ENCODE measurements at regions not wholly inside any gene's neighbourhood (a gene's known extent, or its start where the extent isn't known, plus 50 kb on each side); places are given as distances from the start of the nearest gene placed in this dataset.

DNA sequence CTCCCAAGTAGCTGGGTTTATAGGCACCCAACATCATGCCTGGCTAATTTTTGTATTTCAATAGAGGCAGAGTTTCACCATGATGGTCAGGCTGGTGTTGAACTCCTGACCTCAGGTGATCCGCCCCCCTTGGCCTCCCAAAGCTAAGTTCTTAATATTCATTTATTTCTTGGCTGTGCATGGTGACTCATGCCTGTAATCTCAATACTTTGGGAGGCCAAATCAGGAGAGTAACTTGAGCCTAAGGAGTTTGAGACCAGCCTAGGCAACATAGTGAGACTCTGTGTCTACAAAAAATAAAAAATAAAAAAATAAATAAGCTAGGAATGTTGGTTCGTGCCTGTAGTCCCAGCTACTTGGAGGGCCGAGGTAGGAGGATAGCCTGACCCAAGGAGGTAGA lies 587.1 kb upstream of the FTMT start:
- Histone ChIP-seq H3K36me3 (ENCODE audit: insufficient read depth, low read length) (no peaks in the 10 kb centered on the region), H3K27ac (ENCODE audit: low read length) (no peak overlapping the region), H3K27me3 (ENCODE audit: insufficient read depth, low read length, poor library complexity) (no peaks in the 10 kb centered on the region), H2AFZ (ENCODE audit: low read depth, low read length) (no peak overlapping the region), H3K4me2 (ENCODE audit: insufficient read depth, low read length) (no peak overlapping the region), H4K20me1 (ENCODE audit: insufficient read depth, low read length) (no peaks in the 10 kb centered on the region), H3K4me3 (ENCODE audit: low read depth in 1 of 2, low read length in 2 of 2) (no peak overlapping the region), H3K9ac (ENCODE audit: low read depth, low read length) (no peak overlapping the region), H3K4me1 (ENCODE audit: insufficient read depth, low read length) (no peaks in the 10 kb centered on the region), H3K9me3 (ENCODE audit: insufficient read depth, low read length, severe bottlenecking) (no peaks in the 10 kb centered on the region), H3K79me2 (ENCODE audit: insufficient read depth, low read length) (no peaks in the 10 kb centered on the region)
- TF ChIP-seq, protein P1, sequence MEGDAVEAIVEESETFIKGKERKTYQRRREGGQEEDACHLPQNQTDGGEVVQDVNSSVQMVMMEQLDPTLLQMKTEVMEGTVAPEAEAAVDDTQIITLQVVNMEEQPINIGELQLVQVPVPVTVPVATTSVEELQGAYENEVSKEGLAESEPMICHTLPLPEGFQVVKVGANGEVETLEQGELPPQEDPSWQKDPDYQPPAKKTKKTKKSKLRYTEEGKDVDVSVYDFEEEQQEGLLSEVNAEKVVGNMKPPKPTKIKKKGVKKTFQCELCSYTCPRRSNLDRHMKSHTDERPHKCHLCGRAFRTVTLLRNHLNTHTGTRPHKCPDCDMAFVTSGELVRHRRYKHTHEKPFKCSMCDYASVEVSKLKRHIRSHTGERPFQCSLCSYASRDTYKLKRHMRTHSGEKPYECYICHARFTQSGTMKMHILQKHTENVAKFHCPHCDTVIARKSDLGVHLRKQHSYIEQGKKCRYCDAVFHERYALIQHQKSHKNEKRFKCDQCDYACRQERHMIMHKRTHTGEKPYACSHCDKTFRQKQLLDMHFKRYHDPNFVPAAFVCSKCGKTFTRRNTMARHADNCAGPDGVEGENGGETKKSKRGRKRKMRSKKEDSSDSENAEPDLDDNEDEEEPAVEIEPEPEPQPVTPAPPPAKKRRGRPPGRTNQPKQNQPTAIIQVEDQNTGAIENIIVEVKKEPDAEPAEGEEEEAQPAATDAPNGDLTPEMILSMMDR (IDR thresholded peaks at IDR 0.05; ENCODE audit: borderline replicate concordance, extremely low read depth, low read length, poor library complexity, severe bottlenecking), result no peak
- TF ChIP-seq EZH2 (IDR thresholded peaks at IDR 0.05; ENCODE audit: borderline replicate concordance, low read depth, low read length, severe bottlenecking), result no peak
- DNase-seq (no peak), ATAC-seq (ENCODE audit: insufficient read depth, low read depth) (no peak)

DNA sequence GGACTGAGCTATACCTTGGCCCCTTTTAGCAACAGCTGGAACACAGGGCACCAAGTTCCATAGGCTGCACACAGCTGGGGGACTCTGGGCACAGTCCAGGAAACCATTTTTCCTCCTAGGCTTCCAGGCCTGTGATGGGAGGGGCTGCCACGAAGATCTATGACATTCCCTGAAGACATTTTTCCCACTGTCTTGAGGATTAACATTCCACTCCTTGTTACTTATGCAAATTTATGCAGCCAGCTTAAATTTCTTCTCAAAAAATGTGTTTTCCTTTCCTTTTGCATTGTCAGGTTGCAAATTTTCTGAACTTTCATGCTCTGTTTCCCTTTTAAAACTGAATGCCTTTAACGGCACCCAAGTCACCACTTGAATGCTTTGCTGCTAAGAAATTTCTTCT lies 580.1 kb upstream of the FTMT start:
- no peaks in the 10 kb centered on the region for H3K79me2 ChIP-seq (ENCODE audit: insufficient read depth, low read length)
- no peak for DNase-seq
- no peak overlapping the region for H3K4me2 ChIP-seq (ENCODE audit: insufficient read depth, low read length)
- TF ChIP-seq, protein P1 (IDR thresholded peaks at IDR 0.05; ENCODE audit: borderline replicate concordance, extremely low read depth, low read length, poor library complexity, severe bottlenecking), result no peak
- TF ChIP-seq EZH2 (IDR thresholded peaks at IDR 0.05; ENCODE audit: borderline replicate concordance, low read depth, low read length, severe bottlenecking), result no peak
- peaks cover 6% of the 10 kb centered on the region; the same call in 1 of the 2 replicates for H3K4me1 ChIP-seq (ENCODE audit: insufficient read depth, low read length)
- H3K36me3 ChIP-seq (ENCODE audit: insufficient read depth, low read length), result no peaks in the 10 kb centered on the region
- no peaks in the 10 kb centered on the region for H4K20me1 ChIP-seq (ENCODE audit: insufficient read depth, low read length)
- no peak for ATAC-seq (ENCODE audit: insufficient read depth, low read depth)
- no peak overlapping the region for H3K9ac ChIP-seq (ENCODE audit: low read depth, low read length)
- H3K4me3 ChIP-seq (ENCODE audit: low read depth in 1 of 2, low read length in 2 of 2), result no peak overlapping the region
- no peak overlapping the region for H3K27ac ChIP-seq (ENCODE audit: low read length)
- H2AFZ ChIP-seq (ENCODE audit: low read depth, low read length), result no peak overlapping the region; the same call in 1 of the 2 replicates
- H3K9me3 ChIP-seq (ENCODE audit: insufficient read depth, low read length, severe bottlenecking), result peaks cover 10% of the 10 kb centered on the region
- H3K27me3 ChIP-seq (ENCODE audit: insufficient read depth, low read length, poor library complexity), result no peaks in the 10 kb centered on the region

DNA sequence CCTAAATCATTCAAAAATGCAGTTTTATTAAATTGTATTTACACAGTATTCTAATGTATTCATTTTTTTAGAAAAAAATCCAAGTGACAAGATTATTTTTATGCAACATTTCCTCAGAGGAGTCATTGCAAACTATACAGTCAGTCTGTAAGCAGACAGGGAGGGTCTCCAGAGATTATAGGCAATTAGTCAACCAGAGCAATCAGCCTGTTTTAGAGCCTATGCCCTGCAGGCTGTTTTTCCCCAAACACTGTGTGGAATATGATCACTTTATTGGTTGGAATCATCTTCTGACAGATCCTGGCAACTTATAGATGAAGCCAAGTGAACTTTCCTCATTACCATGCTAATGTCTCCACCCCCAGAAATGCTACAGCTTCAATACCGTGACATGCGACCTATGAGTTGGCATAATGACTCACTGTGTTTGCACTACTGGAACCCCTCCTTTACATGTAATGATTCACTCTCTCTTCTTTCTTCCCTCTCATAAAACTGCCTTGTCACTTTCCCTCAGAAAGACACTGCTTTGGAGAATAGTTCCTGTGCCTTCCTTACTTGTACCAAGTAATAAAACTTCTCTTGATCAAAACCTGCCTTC lies 577.7 kb upstream of the FTMT start:
- Histone ChIP-seq H3K4me3 (ENCODE audit: low read depth in 1 of 2, low read length in 2 of 2) (no peak overlapping the region), H3K9ac (ENCODE audit: low read depth, low read length) (no peak overlapping the region), H3K36me3 (ENCODE audit: insufficient read depth, low read length) (no peaks in the 10 kb centered on the region), H3K4me2 (ENCODE audit: insufficient read depth, low read length) (no peak overlapping the region), H3K27me3 (ENCODE audit: insufficient read depth, low read length, poor library complexity) (no peaks in the 10 kb centered on the region), H4K20me1 (ENCODE audit: insufficient read depth, low read length) (no peaks in the 10 kb centered on the region), H2AFZ (ENCODE audit: low read depth, low read length) (peak overlapping the region; percentile 64), H3K9me3 (ENCODE audit: insufficient read depth, low read length, severe bottlenecking) (peaks cover 10% of the 10 kb centered on the region), H3K79me2 (ENCODE audit: insufficient read depth, low read length) (no peaks in the 10 kb centered on the region), H3K27ac (ENCODE audit: low read length) (peak overlapping the region; percentile 57; the same call in 1 of the 2 replicates), H3K4me1 (ENCODE audit: insufficient read depth, low read length) (peaks cover 14% of the 10 kb centered on the region; the same call in 1 of the 2 replicates)
- DNase-seq (no peak), ATAC-seq (ENCODE audit: insufficient read depth, low read depth) (peak; percentile 47; the same call in 2 of the 3 replicates)
- TF ChIP-seq, protein P1 (IDR thresholded peaks at IDR 0.05; ENCODE audit: borderline replicate concordance, extremely low read depth, low read length, poor library complexity, severe bottlenecking), result no peak
- TF ChIP-seq EZH2 (IDR thresholded peaks at IDR 0.05; ENCODE audit: borderline replicate concordance, low read depth, low read length, severe bottlenecking), result no peak
